HCT116 (cell line): ENCODE measurements at regions not wholly inside any gene's neighbourhood (a gene's known extent, or its start where the extent isn't known, plus 50 kb on each side); places are given as distances from the start of the nearest gene placed in this dataset.

Source experiments
- ATAC-seq: fragments of 200-7000 bp; cut with Tn5 transposase; 2 replicates; pipeline ENCODE4 v1.9.1; 2020; ENCODE audit warnings: mild to moderate bottlenecking, moderate library complexity
- BruUV-seq: library from RNA; stranded (reverse); fragments of 400-500 nt; replicated peaks from 2 replicates; lab custom pipeline; 2021; lab: Mats Ljungman, UMichigan
- CTCF ChIA-PET: fragments of 300-600 bp; sonication (Branson Sonifier 250); formaldehyde crosslinking; loops from one replicate; lab custom pipeline; 2021; ENCODE audit warnings: antibody characterized with exemption; lab: Charles Lee
- POLR2A ChIA-PET: fragments of 300-600, 350-600 bp; sonication (Branson Sonifier 250); formaldehyde crosslinking; loops from one replicate; lab custom pipeline; 2021; ENCODE audit warnings: antibody characterized with exemption; lab: Charles Lee
- RAD21 ChIA-PET, 2 experiments: fragments of 300-600 bp; sonication (Branson Sonifier 250); formaldehyde crosslinking; loops; one replicate each; lab custom pipeline; 2023; ENCODE audit warnings: low total read pairs in 2 of 2; ENCODE audit not compliant: uncharacterized antibody in 2 of 2, unreplicated experiment in 2 of 2, low non-redundant PET in 1 of 2; lab: Charles Lee
- DNase-seq: peaks from one replicate; pipeline ENCODE4 v3.0.0-alpha.2; 2010; ENCODE audit warnings: low read depth, low spot score
- H2AFZ ChIP-seq: fragments of 200-600 bp; shearing (Covaris generic), sonication (generic); 2 replicates; pipeline ENCODE4 v1.6.1; 2017; ENCODE audit warnings: low read depth, mixed run types, mixed read lengths, antibody characterized with exemption, low read length; ENCODE audit not compliant: poor library complexity, severe bottlenecking
- H3K27ac ChIP-seq: 2 replicates; pipeline ENCODE4 v1.5.1; 2012; ENCODE audit warnings: low read depth, low read length
- H3K27me3 ChIP-seq: fragments of 200-600 bp; sonication (generic); 2 replicates; pipeline ENCODE4 v1.6.1; 2016; ENCODE audit warnings: mixed run types, low read length, mixed read lengths; ENCODE audit not compliant: insufficient read depth
- H3K36me3 ChIP-seq, 2 experiments: fragments of 200-500 bp in 1 of 2; fragments of 200-600 bp in 1 of 2; sonication (Bioruptor generic) in 1 of 2; sonication (generic) in 1 of 2; 2 replicates each; pipeline versions ENCODE4 v1.5.1 to v1.6.1; 2014 to 2016; ENCODE audit warnings: low read length in 2 of 2, inconsistent platforms in 1 of 2, mixed read lengths in 1 of 2, mixed run types in 1 of 2; ENCODE audit not compliant: insufficient read depth in 2 of 2, control insufficient read depth in 1 of 2
- H3K4me1 ChIP-seq, 2 experiments: fragments of 200-600 bp in 1 of 2; sonication (generic) in 1 of 2; 2 replicates each; pipeline versions ENCODE4 v1.5.1 to v1.6.1; 2012 to 2017; ENCODE audit warnings: low read length in 2 of 2, inconsistent platforms in 1 of 2, mild to moderate bottlenecking in 1 of 2, mixed read lengths in 1 of 2, mixed run types in 1 of 2, moderate library complexity in 1 of 2; ENCODE audit not compliant: insufficient read depth in 2 of 2, control insufficient read depth in 1 of 2
- H3K4me2 ChIP-seq: fragments of 200-600 bp; sonication (generic); 2 replicates; pipeline ENCODE4 v1.6.1; 2017; ENCODE audit warnings: mixed run types, low read length, mixed read lengths
- H3K4me3 ChIP-seq, 2 experiments: fragments of 200-600 bp in 1 of 2; sonication (generic) in 1 of 2; replicated peaks in 1 of 2; 2 replicates each; pipeline ENCODE4 v1.5.1; 2011 to 2016; ENCODE audit warnings: low read length in 2 of 2, control low read depth in 1 of 2, low read depth in 1 of 2, mild to moderate bottlenecking in 1 of 2, mixed read lengths in 1 of 2, mixed run types in 1 of 2
- H3K79me2 ChIP-seq: fragments of 200-600 bp; sonication (generic); 2 replicates; pipeline ENCODE4 v1.6.1; 2017; ENCODE audit warnings: mild to moderate bottlenecking, mixed run types, low read length, moderate library complexity, mixed read lengths; ENCODE audit not compliant: insufficient read depth
- H3K9ac ChIP-seq: fragments of 200-600 bp; sonication (generic); 2 replicates; pipeline ENCODE4 v1.6.1; 2016; ENCODE audit warnings: low read length, mixed read lengths
- H3K9me2 ChIP-seq: fragments of 200-600 bp; sonication (generic), shearing (Covaris generic); 2 replicates; pipeline ENCODE4 v1.6.1; 2017; ENCODE audit warnings: mixed run types, mild to moderate bottlenecking, moderate library complexity; ENCODE audit not compliant: insufficient read depth
- H3K9me3 ChIP-seq, 2 experiments: fragments of 200-500 bp in 1 of 2; fragments of 200-600 bp in 1 of 2; sonication (Bioruptor generic) in 1 of 2; sonication (generic) in 1 of 2; 2 replicates each; pipeline ENCODE4 v1.6.1; 2014 to 2017; ENCODE audit warnings: low read length in 2 of 2, mixed read lengths in 2 of 2, inconsistent platforms in 1 of 2, low read depth in 1 of 2, mild to moderate bottlenecking in 1 of 2, mixed run types in 1 of 2, moderate library complexity in 1 of 2; ENCODE audit not compliant: control insufficient read depth in 1 of 2, insufficient read depth in 1 of 2
- H4K20me1 ChIP-seq: fragments of 200-600 bp; sonication (generic), shearing (Covaris generic); 2 replicates; pipeline ENCODE4 v1.6.1; 2017; ENCODE audit warnings: mixed run types, mild to moderate bottlenecking, moderate library complexity; ENCODE audit not compliant: insufficient read depth
- ATF3 ChIP-seq: IDR thresholded peaks from 2 replicates; pipeline ENCODE4 v1.6.1; 2012
- CBX3 ChIP-seq: IDR thresholded peaks from 2 replicates; pipeline ENCODE4 v1.6.1; 2012; ENCODE audit warnings: low read depth
- EGR1 ChIP-seq: IDR thresholded peaks from 2 replicates; pipeline ENCODE4 v1.6.1; 2012; ENCODE audit warnings: low read depth
- ELF1 ChIP-seq: IDR thresholded peaks from 2 replicates; pipeline ENCODE4 v1.6.1; 2012; ENCODE audit warnings: low read depth, borderline replicate concordance
- EZH2phosphoT487 ChIP-seq: fragments of 200-600 bp; IDR thresholded peaks from 2 replicates; pipeline ENCODE4 v1.6.1; 2018; ENCODE audit warnings: antibody characterized with exemption, borderline replicate concordance
- FOSL1 ChIP-seq: IDR thresholded peaks from 2 replicates; pipeline ENCODE4 v1.6.1; 2012; ENCODE audit warnings: low read depth
- JUND ChIP-seq: IDR thresholded peaks from 2 replicates; pipeline ENCODE4 v1.6.1; 2012
- POLR2A ChIP-seq: IDR thresholded peaks from 2 replicates; pipeline ENCODE4 v1.7.0; 2011; ENCODE audit warnings: borderline replicate concordance; ENCODE audit not compliant: insufficient read depth, insufficient read length; ENCODE audit errors: extremely low read depth
- POLR2AphosphoS5 ChIP-seq: IDR thresholded peaks from 2 replicates; pipeline ENCODE4 v1.6.1; 2011; ENCODE audit warnings: mild to moderate bottlenecking, low read depth, low read length, moderate library complexity
- RAD21 ChIP-seq: IDR thresholded peaks from 2 replicates; pipeline ENCODE4 v1.6.1; 2012; ENCODE audit warnings: low read depth, mild to moderate bottlenecking
- SIN3A ChIP-seq: IDR thresholded peaks from 2 replicates; pipeline ENCODE4 v1.6.1; 2012; ENCODE audit warnings: low read depth
- SP1 ChIP-seq: IDR thresholded peaks from 2 replicates; pipeline ENCODE4 v1.6.1; 2012; ENCODE audit warnings: low read depth
- SRF ChIP-seq: IDR thresholded peaks from 2 replicates; pipeline ENCODE4 v1.6.1; 2012; ENCODE audit warnings: low read depth
- TCF7L2 ChIP-seq: IDR thresholded peaks from 2 replicates; pipeline ENCODE4 v1.7.0; 2011; ENCODE audit warnings: borderline replicate concordance, inconsistent platforms; ENCODE audit not compliant: insufficient read depth, insufficient read length; ENCODE audit errors: extremely low read depth
- YY1 ChIP-seq: IDR thresholded peaks from 2 replicates; pipeline ENCODE4 v1.6.1; 2011; ENCODE audit warnings: low read length, low read depth, moderate library complexity, mild to moderate bottlenecking; ENCODE audit not compliant: insufficient replicate concordance; ENCODE audit errors: extremely low read depth
- ZFX ChIP-seq: fragments of 450-650 bp; IDR thresholded peaks from 2 replicates; pipeline ENCODE4 v1.6.1; 2017
- ZNF274 ChIP-seq: fragments of 200-500 bp; sonication (Bioruptor generic); IDR thresholded peaks from 2 replicates; pipeline ENCODE4 v1.6.1; 2014; ENCODE audit warnings: mild to moderate bottlenecking, low read depth, low read length, inconsistent platforms
- intact Hi-C: fragments of 100-400 bp; cut with micrococcal nuclease; formaldehyde crosslinking; loops from 2 replicates; pipeline ENCODE4 v1.10.0; 2022
- TF ChIP-seq, protein P1 (sequence below): IDR thresholded peaks from 2 replicates; pipeline ENCODE4 v1.6.1; 2011; ENCODE audit warnings: mild to moderate bottlenecking, low read length, moderate library complexity; ENCODE audit not compliant: insufficient replicate concordance; ENCODE audit errors: extremely low read depth
- TF ChIP-seq, protein P2 (sequence below): IDR thresholded peaks from 2 replicates; pipeline ENCODE4 v1.6.1; 2012

- no peak overlapping the region for H3K9ac ChIP-seq
- intact Hi-C loops, result no loop called here
Measured at GRCh38 chr14:55899531-55899930, 218.7 kb upstream of the PELI2 start.

DNA sequence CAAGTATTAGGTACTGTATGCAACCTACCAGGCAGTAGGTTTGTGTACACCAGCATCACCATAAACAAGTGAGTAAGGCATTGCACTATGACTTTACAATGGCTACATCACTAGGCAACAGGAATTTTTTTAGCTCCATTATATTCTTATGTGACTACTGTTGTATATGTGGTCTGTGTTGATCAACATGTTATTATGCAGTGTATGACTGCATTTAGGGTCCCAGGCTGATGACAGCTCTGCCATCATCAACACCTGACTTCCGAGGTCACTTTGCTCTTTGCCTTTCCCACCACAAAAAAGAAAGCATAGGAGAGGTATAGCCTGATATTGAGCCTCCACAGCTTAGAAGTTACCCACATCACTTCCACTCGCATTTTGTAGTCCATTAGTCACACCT, 217.5 kb upstream of the PELI2 start:
- no peak overlapping the region for H3K4me3 ChIP-seq
- no TSS peak for BruUV-seq
- no peak overlapping the region for H3K9ac ChIP-seq
- ATAC-seq (no peak), DNase-seq (no peak)
- ChIA-PET CTCF (no interaction called here), RAD21 (no interaction called here), POLR2A (no interaction called here)
- H3K9me3 ChIP-seq, result no peaks in the 10 kb centered on the region
- no peak overlapping the region for H3K27ac ChIP-seq
- no peaks in the 10 kb centered on the region for H3K79me2 ChIP-seq
- no peak overlapping the region for H2AFZ ChIP-seq
- TF ChIP-seq FOSL1 (no peak), EGR1 (no peak), ELF1 (no peak), JUND (no peak), ATF3 (no peak), SP1 (no peak), TCF7L2 (no peak), POLR2A (no peak), SRF (no peak), RAD21 (no peak), SIN3A (no peak), YY1 (no peak), CBX3 (no peak), POLR2AphosphoS5 (no peak), EZH2phosphoT487 (no peak)
- TF ChIP-seq, protein P1, sequence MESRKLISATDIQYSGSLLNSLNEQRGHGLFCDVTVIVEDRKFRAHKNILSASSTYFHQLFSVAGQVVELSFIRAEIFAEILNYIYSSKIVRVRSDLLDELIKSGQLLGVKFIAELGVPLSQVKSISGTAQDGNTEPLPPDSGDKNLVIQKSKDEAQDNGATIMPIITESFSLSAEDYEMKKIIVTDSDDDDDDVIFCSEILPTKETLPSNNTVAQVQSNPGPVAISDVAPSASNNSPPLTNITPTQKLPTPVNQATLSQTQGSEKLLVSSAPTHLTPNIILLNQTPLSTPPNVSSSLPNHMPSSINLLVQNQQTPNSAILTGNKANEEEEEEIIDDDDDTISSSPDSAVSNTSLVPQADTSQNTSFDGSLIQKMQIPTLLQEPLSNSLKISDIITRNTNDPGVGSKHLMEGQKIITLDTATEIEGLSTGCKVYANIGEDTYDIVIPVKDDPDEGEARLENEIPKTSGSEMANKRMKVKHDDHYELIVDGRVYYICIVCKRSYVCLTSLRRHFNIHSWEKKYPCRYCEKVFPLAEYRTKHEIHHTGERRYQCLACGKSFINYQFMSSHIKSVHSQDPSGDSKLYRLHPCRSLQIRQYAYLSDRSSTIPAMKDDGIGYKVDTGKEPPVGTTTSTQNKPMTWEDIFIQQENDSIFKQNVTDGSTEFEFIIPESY, result no peak
- TF ChIP-seq, protein P2, sequence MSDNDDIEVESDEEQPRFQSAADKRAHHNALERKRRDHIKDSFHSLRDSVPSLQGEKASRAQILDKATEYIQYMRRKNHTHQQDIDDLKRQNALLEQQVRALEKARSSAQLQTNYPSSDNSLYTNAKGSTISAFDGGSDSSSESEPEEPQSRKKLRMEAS, result no peak
- no peaks in the 10 kb centered on the region for H3K36me3 ChIP-seq
- H3K4me1 ChIP-seq, result no peaks in the 10 kb centered on the region
- H3K27me3 ChIP-seq, result no peaks in the 10 kb centered on the region
- H3K9me2 ChIP-seq, result no peaks in the 10 kb centered on the region
- intact Hi-C loops, result no loop called here
- no peak overlapping the region for H3K4me2 ChIP-seq
- H4K20me1 ChIP-seq, result no peaks in the 10 kb centered on the region

More at GRCh38 chr14:55899531-55899930, 218.7 kb upstream of the PELI2 start:
- no peak overlapping the region for H3K27ac ChIP-seq
- no peaks in the 10 kb centered on the region for H3K79me2 ChIP-seq
- H4K20me1 ChIP-seq, result no peaks in the 10 kb centered on the region
- TF ChIP-seq YY1 (no peak), ZNF274 (no peak), ZFX (no peak), SP1 (no peak)
- ChIA-PET RAD21 (no interaction called here), CTCF (no interaction called here), POLR2A (no interaction called here)
- H3K9me2 ChIP-seq, result no peaks in the 10 kb centered on the region
- BruUV-seq, result no TSS peak
- DNase-seq, result no peak
- no peak overlapping the region for H3K4me3 ChIP-seq
- H3K36me3 ChIP-seq, result no peaks in the 10 kb centered on the region
- H3K4me1 ChIP-seq, result no peaks in the 10 kb centered on the region
- no peaks in the 10 kb centered on the region for H3K27me3 ChIP-seq
- H3K9me3 ChIP-seq, result no peaks in the 10 kb centered on the region
- H3K4me2 ChIP-seq, result no peak overlapping the region
- ATAC-seq, result no peak
- no peak overlapping the region for H2AFZ ChIP-seq
